ENCODE measurements at regions not wholly inside any gene's neighbourhood (a gene's known extent, or its start where the extent isn't known, plus 50 kb on each side); places are given as distances from the start of the nearest gene placed in this dataset.

- dilution Hi-C loops (cut with MboI; ENCODE audit: extremely low pct_ligation_motif_present, low sequenced_read_pairs) (no loop called here), intact Hi-C loops (cut with micrococcal nuclease) (loop anchor here (10.0 kb wide), 1 partner anchor 65 kb away; no protein-coding TSS in a partner anchor)
- TF ChIP-seq POLR2A (IDR thresholded peaks at IDR 0.05; ENCODE audit: low read depth, low read length) (no peak), POLR2AphosphoS5 (IDR thresholded peaks at IDR 0.05; ENCODE audit: insufficient read depth, low read depth, low read length) (no peak), MYC (IDR thresholded peaks at IDR 0.05; ENCODE audit: low read depth, low read length) (no peak), EZH2 (IDR thresholded peaks at IDR 0.05; ENCODE audit: borderline replicate concordance, low read depth, low read length, severe bottlenecking) (no peak), JUN (IDR thresholded peaks at IDR 0.05; ENCODE audit: borderline replicate concordance, insufficient read depth, insufficient read length, low read depth) (no peak), FOS (IDR thresholded peaks at IDR 0.05; ENCODE audit: borderline replicate concordance, insufficient read depth, low read length) (no peak), CTCF (IDR thresholded peaks at IDR 0.05; ENCODE audit: extremely low read depth in 1 of 2, insufficient read depth in 1 of 2, low read depth in 1 of 2, low read length in 2 of 2) (no peak)
- DNase-seq (ENCODE audit: low read depth, low spot score): no peak
- H3K4me2 ChIP-seq (ENCODE audit: insufficient read depth, low read length): no peak overlapping the region
- H3K4me3 ChIP-seq (replicated peaks in 1 of 3; ENCODE audit: insufficient read depth in 1 of 3, low read depth in 1 of 3, low read length in 3 of 3): no peak overlapping the region
- H3K79me2 ChIP-seq (ENCODE audit: control insufficient read depth, insufficient read depth, low read length): no peaks in the 10 kb centered on the region
- H3K36me3 ChIP-seq (ENCODE audit: control insufficient read depth in 2 of 2, extremely low read depth in 1 of 2, insufficient read depth in 2 of 2, low read length in 2 of 2): no peaks in the 10 kb centered on the region
- no peak overlapping the region for H2AFZ ChIP-seq (ENCODE audit: low read depth, low read length)
- H4K20me1 ChIP-seq (replicated peaks; ENCODE audit: control insufficient read depth, extremely low read depth, insufficient read depth, low read length): no peaks in the 10 kb centered on the region
- no peaks in the 10 kb centered on the region for H3K9me1 ChIP-seq (replicated peaks; ENCODE audit: control insufficient read depth, extremely low read depth, insufficient read depth, low read length)
- H3K9me3 ChIP-seq (replicated peaks; ENCODE audit: control insufficient read depth, insufficient read depth, low read length): no peaks in the 10 kb centered on the region
- H3K27me3 ChIP-seq (ENCODE audit: control insufficient read depth in 2 of 2, insufficient read depth in 2 of 2, low read length in 2 of 2): no peaks in the 10 kb centered on the region
- H3K4me1 ChIP-seq (ENCODE audit: control insufficient read depth, extremely low read depth, insufficient read depth, low read length): no peaks in the 10 kb centered on the region
- FAIRE-seq: no peak
- BruUV-seq (replicated peaks): no TSS peak
- H3K9ac ChIP-seq (replicated peaks; ENCODE audit: extremely low read depth, insufficient read depth, low read length): no peak overlapping the region
- ChIA-PET CTCF (no interaction called here), POLR2A (no interaction called here)
- H3K27ac ChIP-seq (ENCODE audit: insufficient read depth, low read depth, low read length): no peak overlapping the region
Measured at GRCh38 chr9:81289622-81290021, 399.7 kb downstream of the TLE1 start.

- Histone ChIP-seq H3K4me3 (replicated peaks in 1 of 3; ENCODE audit: insufficient read depth in 1 of 3, low read depth in 1 of 3, low read length in 3 of 3) (no peak overlapping the region), H3K4me1 (ENCODE audit: control insufficient read depth, extremely low read depth, insufficient read depth, low read length) (no peaks in the 10 kb centered on the region), H3K9me3 (replicated peaks; ENCODE audit: control insufficient read depth, insufficient read depth, low read length) (no peaks in the 10 kb centered on the region), H2AFZ (ENCODE audit: low read depth, low read length) (no peak overlapping the region), H3K9ac (replicated peaks; ENCODE audit: extremely low read depth, insufficient read depth, low read length) (no peak overlapping the region), H3K27ac (ENCODE audit: insufficient read depth, low read depth, low read length) (no peak overlapping the region), H4K20me1 (replicated peaks; ENCODE audit: control insufficient read depth, extremely low read depth, insufficient read depth, low read length) (no peaks in the 10 kb centered on the region), H3K4me2 (ENCODE audit: insufficient read depth, low read length) (no peak overlapping the region), H3K27me3 (ENCODE audit: control insufficient read depth in 2 of 2, insufficient read depth in 2 of 2, low read length in 2 of 2) (no peaks in the 10 kb centered on the region), H3K79me2 (ENCODE audit: control insufficient read depth, insufficient read depth, low read length) (no peaks in the 10 kb centered on the region), H3K9me1 (replicated peaks; ENCODE audit: control insufficient read depth, extremely low read depth, insufficient read depth, low read length) (no peaks in the 10 kb centered on the region), H3K36me3 (ENCODE audit: control insufficient read depth in 2 of 2, extremely low read depth in 1 of 2, insufficient read depth in 2 of 2, low read length in 2 of 2) (no peaks in the 10 kb centered on the region)
- DNase-seq (ENCODE audit: low read depth, low spot score) (peak; percentile 29), FAIRE-seq (no peak)
- POLR2A ChIA-PET: no interaction called here
- BruUV-seq (replicated peaks): no TSS peak
- CTCF ChIA-PET: no interaction called here
- TF ChIP-seq POLR2A (IDR thresholded peaks at IDR 0.05; ENCODE audit: low read depth, low read length): no peak
- TF ChIP-seq FOS (IDR thresholded peaks at IDR 0.05; ENCODE audit: borderline replicate concordance, insufficient read depth, low read length): no peak
- no peak for TF ChIP-seq CTCF (IDR thresholded peaks at IDR 0.05; ENCODE audit: extremely low read depth in 1 of 2, insufficient read depth in 1 of 2, low read depth in 1 of 2, low read length in 2 of 2)
- no peak for TF ChIP-seq MAX (IDR thresholded peaks at IDR 0.05; ENCODE audit: insufficient read depth, insufficient read length)
- TF ChIP-seq JUN (IDR thresholded peaks at IDR 0.05; ENCODE audit: borderline replicate concordance, insufficient read depth, insufficient read length, low read depth): no peak
- TF ChIP-seq GATA2 (IDR thresholded peaks at IDR 0.05; ENCODE audit: insufficient read depth, insufficient read length, low read depth, low read length): no peak
- TF ChIP-seq EZH2 (IDR thresholded peaks at IDR 0.05; ENCODE audit: borderline replicate concordance, low read depth, low read length, severe bottlenecking): no peak
- no peak for TF ChIP-seq MYC (IDR thresholded peaks at IDR 0.05; ENCODE audit: low read depth, low read length)
- TF ChIP-seq POLR2AphosphoS5 (IDR thresholded peaks at IDR 0.05; ENCODE audit: insufficient read depth, low read depth, low read length): no peak
- intact Hi-C loops (cut with micrococcal nuclease): no loop called here
- dilution Hi-C loops (cut with MboI; ENCODE audit: extremely low pct_ligation_motif_present, low sequenced_read_pairs): no loop called here
Measured at GRCh38 chr9:81268048-81268447, 421.3 kb downstream of the TLE1 start.
